ENCODE measurements at regions not wholly inside any gene's neighbourhood (a gene's known extent, or its start where the extent isn't known, plus 50 kb on each side); places are given as distances from the start of the nearest gene placed in this dataset.

GRCh38 chr1:113223040-113223439 lies 150.0 kb downstream of the LRIG2 start:
- no peak for DNase-seq

- DNase-seq: no peak
Measured at GRCh38 chr1:113223546-113223945, 150.5 kb downstream of the LRIG2 start.

DNA sequence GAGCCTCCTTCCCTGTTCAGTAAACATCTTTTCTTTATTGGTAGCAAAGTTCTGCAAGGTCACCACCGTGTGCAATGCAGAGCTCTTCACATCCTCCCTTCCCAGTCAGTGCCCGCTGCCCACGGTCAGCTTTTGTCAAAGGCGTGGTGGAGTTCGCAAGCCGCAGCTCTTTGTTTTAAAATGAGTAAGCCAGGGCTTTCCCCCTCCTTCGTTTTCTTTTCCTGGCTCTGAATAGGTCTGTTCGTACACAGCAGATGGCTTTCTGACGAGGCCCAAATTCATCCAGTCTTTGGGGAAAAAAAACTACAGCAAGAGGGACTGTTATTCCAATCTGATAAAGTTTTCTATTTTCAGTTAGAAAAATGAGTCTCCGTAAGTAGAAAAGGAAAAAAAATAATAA lies 153.2 kb downstream of the LRIG2 start:
- no peak for DNase-seq

DNA sequence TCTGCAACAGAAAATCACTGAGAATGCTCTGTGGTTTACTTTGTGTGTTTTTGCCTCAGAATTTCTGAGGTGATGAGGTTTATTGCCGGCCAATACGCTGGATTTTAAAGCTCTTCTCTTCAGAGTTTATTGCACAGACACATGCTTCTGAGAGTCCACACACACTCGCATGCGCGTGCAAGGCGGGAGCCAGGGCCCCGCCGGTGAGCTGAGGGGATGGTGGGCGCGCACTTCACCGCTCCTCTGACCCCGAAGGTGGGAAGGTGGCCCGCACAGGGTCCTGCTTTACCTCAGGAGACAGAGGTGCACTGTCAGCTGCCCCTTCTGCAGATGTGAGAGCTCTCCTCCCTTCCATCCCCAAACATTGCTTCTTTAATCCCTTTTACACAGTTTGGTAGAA lies 158.4 kb upstream of the MAGI3 start:
- no peak for DNase-seq

DNA sequence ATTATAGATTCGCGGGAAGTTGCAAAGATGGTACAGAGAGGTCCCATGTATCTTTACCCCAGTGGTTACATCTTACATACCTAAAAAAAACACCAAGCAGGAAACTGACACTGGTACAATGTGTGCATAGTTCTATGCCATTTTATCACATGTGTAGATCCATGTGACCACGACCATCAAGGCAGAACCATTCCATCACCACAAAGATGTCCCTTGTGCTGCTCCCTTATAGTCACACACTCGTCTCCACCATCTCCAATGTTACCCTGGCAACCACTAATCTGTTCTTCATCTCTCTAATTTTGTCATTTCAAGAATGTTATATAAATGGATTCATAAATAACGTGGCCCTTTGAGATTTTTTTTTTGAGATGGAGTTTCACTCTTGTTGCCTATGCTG lies 156.9 kb upstream of the MAGI3 start:
- no peak for DNase-seq

DNA sequence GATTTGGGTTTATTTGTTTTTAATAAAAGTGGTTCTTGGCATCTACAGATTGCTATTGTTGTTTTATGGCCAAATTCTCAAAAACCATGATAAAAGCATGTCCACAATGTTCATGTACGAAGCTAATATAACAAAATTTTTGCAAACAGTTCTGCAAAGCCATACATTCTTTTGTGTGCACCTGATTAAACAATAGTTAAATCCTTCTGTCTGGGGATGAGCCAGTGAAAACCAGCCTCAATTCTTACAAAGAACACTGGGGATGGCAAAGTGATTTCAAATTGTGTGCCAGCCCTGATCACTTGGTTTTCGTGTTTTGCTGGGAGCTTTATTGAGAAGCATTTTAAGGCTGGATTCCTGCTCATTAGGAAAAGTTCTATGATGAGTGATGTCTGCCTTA lies 149.1 kb upstream of the MAGI3 start:
- DNase-seq: no peak

GRCh38 chr1:113242481-113242880 lies 147.8 kb upstream of the MAGI3 start:
- DNase-seq: no peak

DNA sequence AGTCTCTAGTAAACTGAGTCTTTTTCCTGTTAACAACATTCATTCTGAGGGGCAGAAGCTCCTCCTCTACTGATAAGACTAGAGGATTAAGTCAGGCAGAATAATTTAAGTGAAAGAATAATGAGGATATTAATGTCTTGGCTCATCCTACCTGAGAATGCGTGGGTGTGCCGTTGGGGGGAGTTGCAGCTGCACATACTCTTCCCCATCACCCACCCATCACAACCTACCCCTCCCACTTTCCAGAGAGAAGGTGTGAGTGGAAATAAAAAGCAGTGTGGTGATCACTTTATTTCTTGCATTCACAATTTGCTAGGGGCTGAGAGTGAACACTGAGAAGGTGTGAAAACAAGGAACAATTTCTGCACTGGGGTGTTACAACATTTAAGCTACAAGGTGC lies 146.8 kb upstream of the MAGI3 start:
- DNase-seq: no peak

- no peak for DNase-seq
Measured at GRCh38 chr1:113244112-113244820, 146.0 kb upstream of the MAGI3 start.

- no peak for DNase-seq
Measured at GRCh38 chr1:113245252-113245651, 145.1 kb upstream of the MAGI3 start.

DNA sequence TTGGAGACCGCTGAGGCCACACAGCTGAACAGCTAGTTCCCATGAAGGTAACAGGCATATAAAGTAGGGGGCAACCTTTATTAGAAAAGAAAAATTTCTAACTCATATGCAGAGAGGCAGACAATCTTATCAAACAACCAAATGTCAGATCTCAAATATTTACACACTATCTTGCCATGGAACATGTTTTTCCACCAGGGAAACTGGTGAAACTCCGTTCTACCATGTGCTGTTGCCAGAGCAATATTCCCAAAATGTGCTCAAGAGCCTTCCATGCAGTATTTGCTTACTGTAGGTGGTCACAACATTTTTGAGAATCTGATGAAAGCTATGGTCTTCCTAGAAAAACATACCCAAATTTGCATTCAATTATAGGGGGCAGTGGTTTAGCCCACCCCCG lies 143.4 kb upstream of the MAGI3 start:
- no peak for DNase-seq

DNA sequence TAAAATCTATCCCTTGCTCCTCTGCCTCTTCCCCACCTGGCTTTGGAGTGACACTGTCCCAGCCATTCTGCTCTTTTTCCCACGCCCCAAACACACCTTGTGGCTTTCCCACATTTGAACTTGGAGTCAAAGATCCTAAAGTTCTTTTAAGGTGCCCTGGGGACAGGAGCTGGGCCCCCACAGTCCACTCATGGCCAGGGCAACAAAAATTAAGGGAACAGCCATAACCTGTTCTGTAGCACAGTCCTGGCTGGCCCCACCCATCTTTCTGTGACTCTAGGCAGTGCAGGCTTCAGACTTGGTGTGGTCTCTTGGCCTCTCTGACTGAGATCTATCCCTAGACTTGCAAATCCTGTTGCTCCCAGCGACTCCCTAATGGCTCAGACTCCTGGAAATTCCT lies 143.0 kb upstream of the MAGI3 start:
- no peak for DNase-seq

DNA sequence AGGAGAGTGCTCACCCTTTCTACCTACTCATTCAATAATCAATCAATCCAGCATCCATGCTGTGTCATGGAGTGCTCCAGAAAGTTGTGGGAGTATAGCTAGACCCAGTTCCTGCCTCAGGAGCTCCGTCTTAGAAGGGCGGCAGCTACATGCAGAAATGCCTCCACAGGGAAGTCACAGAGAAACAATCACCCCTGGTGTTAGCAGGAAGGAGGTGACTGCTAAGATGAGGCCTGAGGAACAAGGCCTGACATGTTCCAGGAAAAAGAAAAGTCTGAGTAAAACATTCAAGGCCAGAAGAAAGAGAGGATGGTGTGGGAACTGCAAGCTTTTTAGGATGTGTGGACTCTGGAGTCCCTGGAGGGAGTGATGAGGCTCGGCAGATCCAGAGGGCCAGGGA lies 142.5 kb upstream of the MAGI3 start:
- DNase-seq: no peak

GRCh38 chr1:113248494-113248893 lies 141.8 kb upstream of the MAGI3 start:
- no peak for DNase-seq

DNA sequence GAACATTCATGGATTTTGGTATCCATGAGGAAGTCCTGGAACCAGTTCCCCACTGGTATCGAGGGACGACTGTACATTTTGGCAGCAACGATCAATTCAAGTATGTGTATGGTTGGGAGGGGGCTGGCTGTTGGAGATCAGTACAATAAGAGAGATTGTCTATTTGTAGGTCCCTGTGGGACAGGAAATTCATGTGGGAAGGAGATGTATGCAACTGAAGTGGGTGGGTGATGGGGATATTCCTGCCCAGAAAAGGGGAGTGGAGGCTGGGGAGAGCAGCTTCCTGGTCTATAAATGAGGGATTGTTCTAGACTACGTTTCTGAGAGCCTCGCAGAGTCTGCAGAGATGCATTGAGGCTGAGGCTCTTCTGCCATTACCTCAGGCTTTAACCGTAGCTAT lies 140.2 kb upstream of the MAGI3 start:
- no peak for DNase-seq

GRCh38 chr1:113252166-113252565 lies 138.1 kb upstream of the MAGI3 start:
- DNase-seq: no peak

DNA sequence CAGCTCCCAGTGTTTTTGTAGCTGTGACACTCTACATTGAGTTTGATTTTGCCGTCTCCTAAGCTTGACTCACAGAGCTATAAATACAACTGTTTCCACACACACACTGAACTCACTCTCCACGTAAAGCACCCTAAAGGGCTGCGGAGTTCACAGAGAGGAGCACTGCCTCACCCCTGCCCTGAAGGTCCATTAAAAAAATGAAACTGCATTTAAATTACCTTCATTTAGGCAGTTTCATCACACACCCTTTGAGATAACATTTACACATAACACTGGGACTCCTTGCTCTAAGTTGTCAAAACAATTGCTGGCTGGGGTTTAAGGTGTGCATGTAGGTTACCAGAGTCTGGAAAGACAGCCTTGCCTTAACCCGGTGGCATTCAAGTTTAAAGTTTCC lies 137.1 kb upstream of the MAGI3 start:
- DNase-seq: no peak

- no peak for DNase-seq
Measured at GRCh38 chr1:113253590-113253989, 136.7 kb upstream of the MAGI3 start.

DNA sequence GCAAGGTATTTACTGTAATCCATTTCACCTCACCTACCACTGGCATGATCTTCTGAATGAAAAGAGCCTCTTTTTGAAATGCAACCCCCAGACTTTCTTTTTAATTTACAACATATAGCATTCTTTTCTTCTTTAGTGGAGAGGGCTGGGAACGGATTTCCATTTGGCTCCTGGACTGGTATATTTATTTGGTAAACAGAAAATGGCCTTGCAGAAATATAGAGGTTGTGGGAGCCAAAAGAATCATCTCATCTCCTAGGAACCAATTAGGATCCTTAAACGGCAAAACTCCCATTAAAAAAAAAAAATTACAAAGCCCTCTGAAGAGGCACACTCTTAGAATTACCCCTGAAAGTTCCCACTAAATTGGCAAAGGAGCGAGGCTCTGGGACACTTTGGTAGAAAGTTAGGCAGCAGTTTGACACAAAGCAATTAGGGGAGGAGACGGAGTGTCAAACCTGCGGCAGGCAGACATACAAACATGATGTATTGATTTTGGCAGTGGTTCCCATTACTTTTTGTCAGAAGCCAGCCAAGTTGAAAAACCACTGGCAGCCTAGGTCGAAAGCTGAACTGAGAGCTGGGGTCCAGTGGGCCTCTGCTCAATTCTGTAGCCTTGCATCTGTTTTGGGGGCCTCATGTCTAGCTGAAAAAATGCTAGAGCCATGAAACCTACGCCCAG lies 135.1 kb upstream of the MAGI3 start:
- DNase-seq: no peak

DNA sequence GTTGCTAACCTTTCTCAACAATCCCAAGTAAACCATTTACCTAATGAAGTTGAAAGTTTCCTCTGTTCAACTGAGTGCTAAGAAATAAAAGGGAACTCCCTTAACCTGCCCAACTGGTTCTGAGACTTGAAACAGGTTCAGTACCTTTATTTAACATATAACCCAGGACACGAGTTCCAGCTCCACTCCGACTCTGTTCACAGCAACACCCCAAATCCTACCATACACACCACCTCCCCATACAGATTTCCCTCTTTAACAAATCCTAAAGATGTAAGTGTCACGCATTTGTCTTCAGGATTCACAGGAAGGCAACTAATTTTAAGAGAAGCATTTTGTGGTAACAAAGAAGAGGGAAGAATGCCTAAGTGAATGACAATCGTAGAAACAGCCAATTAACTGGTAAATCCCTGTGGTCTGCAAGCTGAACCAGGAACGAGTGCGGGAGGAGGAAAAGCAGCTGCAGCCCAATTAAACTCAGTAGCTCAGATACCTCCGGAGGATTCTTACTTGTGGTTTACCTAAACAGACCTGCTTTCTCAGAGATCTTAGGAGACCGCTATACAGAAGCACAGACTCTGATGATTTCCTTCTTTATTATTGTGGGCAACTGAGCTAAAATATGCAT lies 134.5 kb upstream of the MAGI3 start:
- DNase-seq: no peak

- no peak for DNase-seq
Measured at GRCh38 chr1:113256348-113256729, 134.0 kb upstream of the MAGI3 start.

GRCh38 chr1:113259988-113260387 lies 130.3 kb upstream of the MAGI3 start:
- no peak for DNase-seq

- DNase-seq: no peak
Measured at GRCh38 chr1:113265196-113265595, 125.1 kb upstream of the MAGI3 start.

DNA sequence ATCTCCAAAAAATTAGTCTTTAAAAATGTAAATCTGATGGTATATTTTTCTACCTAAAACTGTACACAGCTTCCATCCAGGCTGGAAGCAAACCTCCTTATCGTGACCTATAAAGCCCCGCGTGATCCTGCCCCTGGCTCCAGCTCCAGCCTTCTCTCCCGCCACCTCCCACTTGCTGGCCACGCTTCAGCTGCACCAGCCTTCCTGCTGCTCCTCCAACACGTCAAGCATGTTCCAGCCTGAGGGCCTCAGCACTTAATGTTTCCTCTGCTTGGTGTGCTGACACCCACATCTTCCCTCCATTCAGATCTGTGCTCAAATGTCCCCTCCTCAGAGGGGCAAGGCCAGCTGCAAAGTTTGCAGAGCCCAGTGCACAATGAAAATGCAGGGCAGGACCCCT lies 123.5 kb upstream of the MAGI3 start:
- DNase-seq: no peak

Data from NCI-H187 treated with DMSO at 0.1 percent for 48 hours (cell line).